Liver (tissue), 2 donors: ENCODE measurements at regions not wholly inside any gene's neighbourhood (a gene's known extent, or its start where the extent isn't known, plus 50 kb on each side); places are given as distances from the start of the nearest gene placed in this dataset.

Experiments
- CTCF ChIP-seq: fragments of 150-350 bp; IDR thresholded peaks from 2 replicates; pipeline ENCODE4 v1.5.1; 2017; ENCODE audit warnings: improper control_type of control experiment, low read depth, low read length; ENCODE audit not compliant: missing input control
- MAX ChIP-seq: IDR thresholded peaks from 2 replicates; pipeline ENCODE4 v1.6.1; 2016; ENCODE audit warnings: antibody characterized with exemption
- donor health status: healthy.

- TF ChIP-seq CTCF (no peak), MAX (no peak)
These were observed 60.3 kb upstream of the DAB2 start for GRCh38 chr5:39485079-39485478.
